WTC11 (cell line): ENCODE measurements at regions not wholly inside any gene's neighbourhood (a gene's known extent, or its start where the extent isn't known, plus 50 kb on each side); places are given as distances from the start of the nearest gene placed in this dataset.

Experiments used
- ATAC-seq: fragments of 200-7000 bp; cut with Tn5 transposase; 2 replicates; pipeline ENCODE4 v1.10.0; 2021; ENCODE audit warnings: mild to moderate bottlenecking, moderate library complexity
- CTCF ChIA-PET: fragments of 300-600 bp; sonication (Branson Sonifier 250); formaldehyde crosslinking; loops from one replicate; lab custom pipeline; 2021; ENCODE audit warnings: antibody characterized with exemption; lab: Charles Lee
- POLR2A ChIA-PET: fragments of 350-600 bp; sonication (Branson Sonifier 250); formaldehyde crosslinking; loops from one replicate; lab custom pipeline; 2021; ENCODE audit warnings: antibody characterized with exemption; lab: Charles Lee
- DNase-seq: peaks from one replicate; pipeline ENCODE4 v3.0.0; 2021; ENCODE audit warnings: low spot score
- H3K27ac Mint-ChIP-seq: 2 replicates; pipeline ENCODE4 v1.8.0; 2021; ENCODE audit warnings: mixed read lengths
- H3K27me3 Mint-ChIP-seq: 2 replicates; pipeline ENCODE4 v1.8.0; 2021; ENCODE audit warnings: low read depth, mild to moderate bottlenecking, moderate library complexity, mixed read lengths
- H3K36me3 Mint-ChIP-seq: 2 replicates; pipeline ENCODE4 v1.8.0; 2021; ENCODE audit warnings: mixed read lengths
- H3K4me1 Mint-ChIP-seq: 2 replicates; pipeline ENCODE4 v1.8.0; 2022; ENCODE audit warnings: mixed read lengths
- H3K4me3 Mint-ChIP-seq: 2 replicates; pipeline ENCODE4 v1.8.0; 2021; ENCODE audit warnings: mild to moderate bottlenecking, moderate library complexity, mixed read lengths
- H3K9me3 Mint-ChIP-seq: 2 replicates; pipeline ENCODE4 v1.8.0; 2021; ENCODE audit warnings: mixed read lengths
- CREB1 ChIP-seq: sonication (generic); formaldehyde crosslinking; IDR thresholded peaks from 2 replicates; pipeline ENCODE4 v1.8.0; 2023; ENCODE audit warnings: mild to moderate bottlenecking, missing genetic modification reagents
- FOXP4 ChIP-seq: sonication (generic); formaldehyde crosslinking; IDR thresholded peaks from 2 replicates; pipeline ENCODE4 v1.8.0; 2022; ENCODE audit warnings: mild to moderate bottlenecking, missing genetic modification reagents
- GABPB1 ChIP-seq: sonication (generic); formaldehyde crosslinking; IDR thresholded peaks from 2 replicates; pipeline ENCODE4 v1.8.1; 2023; ENCODE audit warnings: mild to moderate bottlenecking, missing genetic modification reagents
- GRHL2 ChIP-seq: fragments of 250-450 bp; sonication (Bioruptor Pico); IDR thresholded peaks from 2 replicates; pipeline ENCODE4 v1.8.0; 2022; ENCODE audit warnings: mild to moderate bottlenecking, moderate library complexity; ENCODE audit not compliant: insufficient replicate concordance, severe bottlenecking
- JAZF1 ChIP-seq: fragments of 250-450 bp; sonication (Bioruptor Pico); IDR thresholded peaks from 2 replicates; pipeline ENCODE4 v1.9.0; 2021; ENCODE audit warnings: moderate library complexity, mild to moderate bottlenecking, inconsistent platforms
- NFATC4 ChIP-seq: fragments of 250-450 bp; sonication (Bioruptor Pico); IDR thresholded peaks from 2 replicates; pipeline ENCODE4 v1.9.0; 2021; ENCODE audit warnings: mild to moderate bottlenecking
- NFE2L1 ChIP-seq: sonication (generic); formaldehyde crosslinking; IDR thresholded peaks from 2 replicates; pipeline ENCODE4 v1.8.1; 2023; ENCODE audit warnings: missing genetic modification reagents
- NR2C2 ChIP-seq: sonication (generic); formaldehyde crosslinking; IDR thresholded peaks from 2 replicates; pipeline ENCODE4 v1.8.0; 2022; ENCODE audit warnings: mild to moderate bottlenecking, missing genetic modification reagents
- RELA ChIP-seq: sonication (generic); formaldehyde crosslinking; IDR thresholded peaks from 2 replicates; pipeline ENCODE4 v1.8.1; 2022; ENCODE audit warnings: missing genetic modification reagents, mild to moderate bottlenecking, borderline replicate concordance
- ZBTB21 ChIP-seq: sonication (generic); formaldehyde crosslinking; IDR thresholded peaks from 2 replicates; pipeline ENCODE4 v1.8.1; 2023; ENCODE audit warnings: mild to moderate bottlenecking, missing genetic modification reagents, borderline replicate concordance
- ZBTB43 ChIP-seq: sonication (generic); formaldehyde crosslinking; IDR thresholded peaks from 2 replicates; pipeline ENCODE4 v1.8.1; 2023; ENCODE audit warnings: mild to moderate bottlenecking, missing genetic modification reagents
- ZNF396 ChIP-seq: fragments of 250-450 bp; sonication (Bioruptor Pico); IDR thresholded peaks from 2 replicates; pipeline ENCODE4 v1.8.0; 2021; ENCODE audit warnings: mild to moderate bottlenecking, moderate library complexity, borderline replicate concordance
- TF ChIP-seq, protein P1 (sequence below): sonication (generic); formaldehyde crosslinking; IDR thresholded peaks from 2 replicates; pipeline ENCODE4 v1.8.1; 2022; ENCODE audit warnings: missing genetic modification reagents, borderline replicate concordance
- TF ChIP-seq, protein P2 (sequence below): fragments of 250-450 bp; sonication (Bioruptor Pico); IDR thresholded peaks from 2 replicates; pipeline ENCODE4 v1.9.0; 2021; ENCODE audit warnings: moderate library complexity, mild to moderate bottlenecking, inconsistent platforms, borderline replicate concordance
- TF ChIP-seq, protein P3 (sequence below): fragments of 250-450 bp; sonication (Bioruptor Pico); conservative IDR thresholded peaks from 2 replicates; pipeline ENCODE4 v1.9.0; 2021; ENCODE audit warnings: mild to moderate bottlenecking
- TF ChIP-seq, protein P4 (sequence below): sonication (generic); formaldehyde crosslinking; IDR thresholded peaks from 2 replicates; pipeline ENCODE4 v1.8.1; 2023; ENCODE audit warnings: mild to moderate bottlenecking, missing genetic modification reagents, moderate library complexity
- TF ChIP-seq, protein P5 (sequence below): sonication (generic); formaldehyde crosslinking; IDR thresholded peaks from 2 replicates; pipeline ENCODE4 v1.8.1; 2023; ENCODE audit warnings: mild to moderate bottlenecking, missing genetic modification reagents
- TF ChIP-seq, protein P6 (sequence below): sonication (generic); formaldehyde crosslinking; IDR thresholded peaks from 2 replicates; pipeline ENCODE4 v1.8.1; 2022; ENCODE audit warnings: low read depth, mild to moderate bottlenecking, moderate library complexity, missing genetic modification reagents, borderline replicate concordance
- TF ChIP-seq, protein P7 (sequence below): sonication (generic); formaldehyde crosslinking; IDR thresholded peaks from 2 replicates; pipeline ENCODE4 v1.8.1; 2022; ENCODE audit warnings: mild to moderate bottlenecking, missing genetic modification reagents, moderate library complexity, borderline replicate concordance

GRCh38 chr16:74117798-74118197 is 178.8 kb upstream of the PSMD7 start:
- H3K27me3 Mint-ChIP-seq: no peaks in the 10 kb centered on the region
- POLR2A ChIA-PET: no interaction called here
- no peaks in the 10 kb centered on the region for H3K9me3 Mint-ChIP-seq
- no peak overlapping the region for H3K27ac Mint-ChIP-seq
- no peak overlapping the region for H3K4me3 Mint-ChIP-seq
- DNase-seq: no peak
- CTCF ChIA-PET: interaction anchor here (2.7 kb wide), 1 partner anchor 10 kb away, joined by 12 read pairs; no protein-coding TSS in a partner anchor
- H3K4me1 Mint-ChIP-seq: 0 out of 2 replicates have a peak, but pooled peaks cover 3% of the 10 kb centered on the region
- no peaks in the 10 kb centered on the region for H3K36me3 Mint-ChIP-seq
- ATAC-seq: no peak
- TF ChIP-seq NFATC4 (CRISPR knock-in tag): no peak
- TF ChIP-seq, protein P1, sequence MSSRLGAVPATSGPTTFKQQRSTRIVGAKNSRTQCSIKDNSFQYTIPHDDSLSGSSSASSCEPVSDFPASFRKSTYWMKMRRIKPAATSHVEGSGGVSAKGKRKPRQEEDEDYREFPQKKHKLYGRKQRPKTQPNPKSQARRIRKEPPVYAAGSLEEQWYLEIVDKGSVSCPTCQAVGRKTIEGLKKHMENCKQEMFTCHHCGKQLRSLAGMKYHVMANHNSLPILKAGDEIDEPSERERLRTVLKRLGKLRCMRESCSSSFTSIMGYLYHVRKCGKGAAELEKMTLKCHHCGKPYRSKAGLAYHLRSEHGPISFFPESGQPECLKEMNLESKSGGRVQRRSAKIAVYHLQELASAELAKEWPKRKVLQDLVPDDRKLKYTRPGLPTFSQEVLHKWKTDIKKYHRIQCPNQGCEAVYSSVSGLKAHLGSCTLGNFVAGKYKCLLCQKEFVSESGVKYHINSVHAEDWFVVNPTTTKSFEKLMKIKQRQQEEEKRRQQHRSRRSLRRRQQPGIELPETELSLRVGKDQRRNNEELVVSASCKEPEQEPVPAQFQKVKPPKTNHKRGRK (CRISPR knock-in tag): no peak
- TF ChIP-seq, protein P2, sequence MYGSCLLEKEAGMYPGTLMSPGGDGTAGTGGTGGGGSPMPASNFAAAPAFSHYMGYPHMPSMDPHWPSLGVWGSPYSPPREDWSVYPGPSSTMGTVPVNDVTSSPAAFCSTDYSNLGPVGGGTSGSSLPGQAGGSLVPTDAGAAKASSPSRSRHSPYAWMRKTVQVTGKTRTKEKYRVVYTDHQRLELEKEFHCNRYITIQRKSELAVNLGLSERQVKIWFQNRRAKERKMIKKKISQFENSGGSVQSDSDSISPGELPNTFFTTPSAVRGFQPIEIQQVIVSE (CRISPR knock-in tag): no peak
- TF ChIP-seq, protein P3, sequence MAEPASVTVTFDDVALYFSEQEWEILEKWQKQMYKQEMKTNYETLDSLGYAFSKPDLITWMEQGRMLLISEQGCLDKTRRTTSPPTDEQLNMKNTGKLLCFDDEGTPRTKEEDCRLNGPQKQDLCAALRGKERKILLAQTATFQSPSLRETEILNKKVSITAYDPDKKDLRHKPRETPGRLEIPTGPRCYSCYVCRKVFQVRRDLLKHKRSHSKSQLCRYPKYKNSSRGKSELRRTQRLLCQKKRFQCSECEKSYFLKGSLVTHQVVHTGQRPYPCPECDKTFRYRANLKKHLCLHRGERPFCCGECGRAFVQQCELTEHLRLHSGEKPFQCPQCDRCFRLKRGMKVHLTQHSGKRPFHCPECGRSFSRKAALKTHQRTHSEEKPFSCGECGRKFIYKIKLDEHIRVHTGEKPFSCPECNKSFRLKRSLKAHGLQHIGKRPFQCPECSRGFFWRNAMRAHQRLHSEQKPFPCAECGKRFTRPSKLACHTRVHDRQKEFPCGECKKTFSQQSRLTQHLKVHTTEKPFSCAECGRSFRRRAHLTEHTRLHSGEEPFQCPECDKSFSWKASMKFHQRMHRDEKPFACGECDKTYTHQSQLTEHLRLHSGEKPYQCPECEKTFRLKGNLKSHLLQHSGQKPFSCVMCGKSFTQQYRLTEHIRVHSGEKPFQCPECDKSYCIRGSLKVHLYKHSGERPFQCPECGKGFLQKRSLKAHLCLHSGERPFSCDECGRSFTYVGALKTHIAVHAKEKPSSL: no peak
- TF ChIP-seq ZBTB43 (CRISPR knock-in tag): no peak
- no peak for TF ChIP-seq RELA
- TF ChIP-seq, protein P4, sequence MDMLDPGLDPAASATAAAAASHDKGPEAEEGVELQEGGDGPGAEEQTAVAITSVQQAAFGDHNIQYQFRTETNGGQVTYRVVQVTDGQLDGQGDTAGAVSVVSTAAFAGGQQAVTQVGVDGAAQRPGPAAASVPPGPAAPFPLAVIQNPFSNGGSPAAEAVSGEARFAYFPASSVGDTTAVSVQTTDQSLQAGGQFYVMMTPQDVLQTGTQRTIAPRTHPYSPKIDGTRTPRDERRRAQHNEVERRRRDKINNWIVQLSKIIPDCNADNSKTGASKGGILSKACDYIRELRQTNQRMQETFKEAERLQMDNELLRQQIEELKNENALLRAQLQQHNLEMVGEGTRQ: no peak
- TF ChIP-seq CREB1 (CRISPR knock-in tag): no peak
- TF ChIP-seq GABPB1: no peak
- no peak for TF ChIP-seq NFE2L1 (CRISPR knock-in tag)
- TF ChIP-seq, all 79 proteins: peak for 0

GRCh38 chr16:74113545-74113944 is 183.1 kb upstream of the PSMD7 start:
- ChIA-PET POLR2A (no interaction called here), CTCF (no interaction called here)
- TF ChIP-seq ZBTB21 (CRISPR knock-in tag) (no peak), ZNF396 (no peak), NR2C2 (CRISPR knock-in tag) (no peak), GRHL2 (CRISPR knock-in tag) (no peak), FOXP4 (no peak), JAZF1 (CRISPR knock-in tag) (no peak)
- TF ChIP-seq, protein P5, sequence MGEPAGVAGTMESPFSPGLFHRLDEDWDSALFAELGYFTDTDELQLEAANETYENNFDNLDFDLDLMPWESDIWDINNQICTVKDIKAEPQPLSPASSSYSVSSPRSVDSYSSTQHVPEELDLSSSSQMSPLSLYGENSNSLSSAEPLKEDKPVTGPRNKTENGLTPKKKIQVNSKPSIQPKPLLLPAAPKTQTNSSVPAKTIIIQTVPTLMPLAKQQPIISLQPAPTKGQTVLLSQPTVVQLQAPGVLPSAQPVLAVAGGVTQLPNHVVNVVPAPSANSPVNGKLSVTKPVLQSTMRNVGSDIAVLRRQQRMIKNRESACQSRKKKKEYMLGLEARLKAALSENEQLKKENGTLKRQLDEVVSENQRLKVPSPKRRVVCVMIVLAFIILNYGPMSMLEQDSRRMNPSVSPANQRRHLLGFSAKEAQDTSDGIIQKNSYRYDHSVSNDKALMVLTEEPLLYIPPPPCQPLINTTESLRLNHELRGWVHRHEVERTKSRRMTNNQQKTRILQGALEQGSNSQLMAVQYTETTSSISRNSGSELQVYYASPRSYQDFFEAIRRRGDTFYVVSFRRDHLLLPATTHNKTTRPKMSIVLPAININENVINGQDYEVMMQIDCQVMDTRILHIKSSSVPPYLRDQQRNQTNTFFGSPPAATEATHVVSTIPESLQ (CRISPR knock-in tag): no peak
- TF ChIP-seq, protein P6, sequence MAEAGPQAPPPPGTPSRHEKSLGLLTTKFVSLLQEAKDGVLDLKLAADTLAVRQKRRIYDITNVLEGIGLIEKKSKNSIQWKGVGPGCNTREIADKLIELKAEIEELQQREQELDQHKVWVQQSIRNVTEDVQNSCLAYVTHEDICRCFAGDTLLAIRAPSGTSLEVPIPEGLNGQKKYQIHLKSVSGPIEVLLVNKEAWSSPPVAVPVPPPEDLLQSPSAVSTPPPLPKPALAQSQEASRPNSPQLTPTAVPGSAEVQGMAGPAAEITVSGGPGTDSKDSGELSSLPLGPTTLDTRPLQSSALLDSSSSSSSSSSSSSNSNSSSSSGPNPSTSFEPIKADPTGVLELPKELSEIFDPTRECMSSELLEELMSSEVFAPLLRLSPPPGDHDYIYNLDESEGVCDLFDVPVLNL (CRISPR knock-in tag): no peak
- TF ChIP-seq, protein P7, sequence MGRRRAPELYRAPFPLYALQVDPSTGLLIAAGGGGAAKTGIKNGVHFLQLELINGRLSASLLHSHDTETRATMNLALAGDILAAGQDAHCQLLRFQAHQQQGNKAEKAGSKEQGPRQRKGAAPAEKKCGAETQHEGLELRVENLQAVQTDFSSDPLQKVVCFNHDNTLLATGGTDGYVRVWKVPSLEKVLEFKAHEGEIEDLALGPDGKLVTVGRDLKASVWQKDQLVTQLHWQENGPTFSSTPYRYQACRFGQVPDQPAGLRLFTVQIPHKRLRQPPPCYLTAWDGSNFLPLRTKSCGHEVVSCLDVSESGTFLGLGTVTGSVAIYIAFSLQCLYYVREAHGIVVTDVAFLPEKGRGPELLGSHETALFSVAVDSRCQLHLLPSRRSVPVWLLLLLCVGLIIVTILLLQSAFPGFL (CRISPR knock-in tag): no peak
- Mint-ChIP-seq H3K4me1 (0 out of 2 replicates have a peak, but pooled peaks cover 3% of the 10 kb centered on the region), H3K36me3 (no peaks in the 10 kb centered on the region), H3K27ac (no peak overlapping the region), H3K9me3 (no peaks in the 10 kb centered on the region), H3K4me3 (no peak overlapping the region), H3K27me3 (no peaks in the 10 kb centered on the region)
- no peak for DNase-seq
- ATAC-seq: no peak
